ENCODE measurements at regions not wholly inside any gene's neighbourhood (a gene's known extent, or its start where the extent isn't known, plus 50 kb on each side); places are given as distances from the start of the nearest gene placed in this dataset.
"Not testable (repeated sequence)": the region's sequence is repeated elsewhere in the genome, so short reads cannot be mapped to it uniquely, and the experiment has no call there.

GRCh38 chr6:134795001-134795400 is 154.9 kb downstream of the ALDH8A1 start:
- H3K27me3 ChIP-seq (ENCODE audit: control insufficient read depth in 2 of 2, insufficient read depth in 2 of 2, low read length in 2 of 2): no peaks in the 10 kb centered on the region
- H3K36me3 Mint-ChIP-seq: peaks cover 0 to 21% (median 9%) of the 10 kb centered on the region in 5 donors
- H3K27me3 Mint-ChIP-seq: peaks cover 0 to 17% (median 5%) of the 10 kb centered on the region in 5 donors
- H3K4me3 Mint-ChIP-seq: no peak overlapping the region
- ATAC-seq (no peak), DNase-seq (no peak)
- ChIA-PET POLR2A (no interaction called here), CTCF (no interaction called here)
- no peak overlapping the region for H3K27ac ChIP-seq (ENCODE audit: low read depth, low read length)
- no peaks in the 10 kb centered on the region for H3K4me1 ChIP-seq (ENCODE audit: control insufficient read depth in 2 of 2, insufficient read depth in 2 of 2, low read length in 2 of 2)
- intact Hi-C loops (cut with micrococcal nuclease): no loop called here
- no peaks in the 10 kb centered on the region for H3K36me3 ChIP-seq (ENCODE audit: control insufficient read depth in 2 of 3, insufficient read depth in 3 of 3, low read length in 3 of 3)
- H3K4me1 Mint-ChIP-seq: no peaks in the 10 kb centered on the region
- H3K9me3 ChIP-seq (ENCODE audit: control insufficient read depth in 2 of 3, low read length in 3 of 3): peaks cover 0 to 14% (median 0%) of the 10 kb centered on the region in 3 experiments
- peaks cover 14 to 34% (median 19%) of the 10 kb centered on the region in 11 donors for H3K9me3 Mint-ChIP-seq
- no peak overlapping the region for H3K27ac Mint-ChIP-seq
- H3K4me3 ChIP-seq (ENCODE audit: low read length): no peak overlapping the region

GRCh38 chr6:134791243-134791843 is 158.6 kb downstream of the ALDH8A1 start:
- POLR2A ChIA-PET; H3K36me3 ChIP-seq (ENCODE audit: control insufficient read depth in 2 of 3, insufficient read depth in 3 of 3, low read length in 3 of 3); ATAC-seq; H3K4me3 ChIP-seq (ENCODE audit: low read length); H3K27ac Mint-ChIP-seq; DNase-seq; H3K27me3 ChIP-seq (ENCODE audit: control insufficient read depth in 2 of 2, insufficient read depth in 2 of 2, low read length in 2 of 2); intact Hi-C loops (cut with micrococcal nuclease); H3K4me1 ChIP-seq (ENCODE audit: control insufficient read depth in 2 of 2, insufficient read depth in 2 of 2, low read length in 2 of 2); CTCF ChIA-PET; H3K4me1 Mint-ChIP-seq; H3K4me3 Mint-ChIP-seq; H3K27ac ChIP-seq (ENCODE audit: low read depth, low read length): not testable (repeated sequence)
- H3K9me3 ChIP-seq (ENCODE audit: control insufficient read depth in 2 of 3, low read length in 3 of 3): peaks cover 0 to 14% (median 0%) of the 10 kb centered on the region in 3 experiments
- H3K36me3 Mint-ChIP-seq: peaks cover 0 to 21% (median 9%) of the 10 kb centered on the region in 5 donors
- peaks cover 0 to 16% (median 13%) of the 10 kb centered on the region in 5 donors for H3K27me3 Mint-ChIP-seq
- peaks cover 14 to 37% (median 19%) of the 10 kb centered on the region in 11 donors for H3K9me3 Mint-ChIP-seq

GRCh38 chr6:134787261-134787877 is 162.5 kb downstream of the ALDH8A1 start:
- ATAC-seq: no peak
- H3K9me3 Mint-ChIP-seq: peaks cover 8 to 26% (median 15%) of the 10 kb centered on the region in 11 donors

GRCh38 chr6:134784336-134784735 is 165.6 kb downstream of the ALDH8A1 start:
- ATAC-seq: no peak
- H3K27me3 Mint-ChIP-seq: peaks cover 0 to 12% (median 6%) of the 10 kb centered on the region in 5 donors
- H3K9me3 ChIP-seq (ENCODE audit: control insufficient read depth in 2 of 3, low read length in 3 of 3): no peaks in the 10 kb centered on the region
- no peaks in the 10 kb centered on the region for H3K4me1 Mint-ChIP-seq
- no peaks in the 10 kb centered on the region for H3K4me1 ChIP-seq (ENCODE audit: control insufficient read depth in 2 of 2, insufficient read depth in 2 of 2, low read length in 2 of 2)
- H3K27me3 ChIP-seq (ENCODE audit: control insufficient read depth in 2 of 2, insufficient read depth in 2 of 2, low read length in 2 of 2): peaks cover 0 to 3% of the 10 kb centered on the region in 2 donors
- no peak overlapping the region for H3K4me3 ChIP-seq (ENCODE audit: low read length)
- H3K27ac Mint-ChIP-seq: no peak overlapping the region
- no peaks in the 10 kb centered on the region for H3K36me3 ChIP-seq (ENCODE audit: control insufficient read depth in 2 of 3, insufficient read depth in 3 of 3, low read length in 3 of 3)
- peaks cover 0 to 4% (median 0%) of the 10 kb centered on the region in 5 donors for H3K36me3 Mint-ChIP-seq
- POLR2A ChIA-PET: no interaction called here
- intact Hi-C loops (cut with micrococcal nuclease): no loop called here
- DNase-seq: no peak
- no peak overlapping the region for H3K27ac ChIP-seq (ENCODE audit: low read depth, low read length)
- H3K9me3 Mint-ChIP-seq: peaks cover 0 to 14% (median 3%) of the 10 kb centered on the region in 11 donors
- H3K4me3 Mint-ChIP-seq: no peak overlapping the region
- CTCF ChIA-PET: no interaction called here

More at GRCh38 chr6:134787261-134787877, 162.5 kb downstream of the ALDH8A1 start:
- intact Hi-C loops (cut with micrococcal nuclease): no loop called here
- Mint-ChIP-seq H3K27me3 (peaks cover 0 to 17% (median 6%) of the 10 kb centered on the region in 5 donors), H3K4me1 (no peaks in the 10 kb centered on the region), H3K27ac (no peak overlapping the region), H3K4me3 (no peak overlapping the region), H3K36me3 (peaks cover 0 to 13% (median 9%) of the 10 kb centered on the region in 5 donors)
- POLR2A ChIA-PET: no interaction called here
- peaks cover 0 to 3% of the 10 kb centered on the region in 2 donors for H3K27me3 ChIP-seq (ENCODE audit: control insufficient read depth in 2 of 2, insufficient read depth in 2 of 2, low read length in 2 of 2)
- no peak for DNase-seq
- H3K4me1 ChIP-seq (ENCODE audit: control insufficient read depth in 2 of 2, insufficient read depth in 2 of 2, low read length in 2 of 2): no peaks in the 10 kb centered on the region
- no peak overlapping the region for H3K27ac ChIP-seq (ENCODE audit: low read depth, low read length)
- no peak overlapping the region for H3K4me3 ChIP-seq (ENCODE audit: low read length)
- CTCF ChIA-PET: no interaction called here
- peaks cover 0 to 14% (median 0%) of the 10 kb centered on the region in 3 experiments for H3K9me3 ChIP-seq (ENCODE audit: control insufficient read depth in 2 of 3, low read length in 3 of 3)
- H3K36me3 ChIP-seq (ENCODE audit: control insufficient read depth in 2 of 3, insufficient read depth in 3 of 3, low read length in 3 of 3): no peaks in the 10 kb centered on the region

GRCh38 chr6:134778431-134778830 is 171.5 kb downstream of the ALDH8A1 start:
- ChIA-PET POLR2A (no interaction called here), CTCF (interaction anchor here (0.6 kb wide), 1 partner anchor 20 kb away, joined by 3 read pairs; no protein-coding TSS in a partner anchor)
- no peaks in the 10 kb centered on the region for H3K4me1 ChIP-seq (ENCODE audit: control insufficient read depth in 2 of 2, insufficient read depth in 2 of 2, low read length in 2 of 2)
- H3K36me3 ChIP-seq (ENCODE audit: control insufficient read depth in 2 of 3, insufficient read depth in 3 of 3, low read length in 3 of 3): no peaks in the 10 kb centered on the region
- DNase-seq (no peak), ATAC-seq (no peak)
- peaks cover 0 to 10% (median 6%) of the 10 kb centered on the region in 5 donors for H3K36me3 Mint-ChIP-seq
- H3K4me3 Mint-ChIP-seq: no peak overlapping the region
- H3K27ac Mint-ChIP-seq: no peak overlapping the region
- peaks cover 5 to 40% (median 11%) of the 10 kb centered on the region in 11 donors for H3K9me3 Mint-ChIP-seq
- no peaks in the 10 kb centered on the region for H3K4me1 Mint-ChIP-seq
- no peaks in the 10 kb centered on the region for H3K27me3 ChIP-seq (ENCODE audit: control insufficient read depth in 2 of 2, insufficient read depth in 2 of 2, low read length in 2 of 2)
- no peaks in the 10 kb centered on the region for H3K9me3 ChIP-seq (ENCODE audit: control insufficient read depth in 2 of 3, low read length in 3 of 3)
- intact Hi-C loops (cut with micrococcal nuclease): no loop called here
- peaks cover 0 to 23% (median 0%) of the 10 kb centered on the region in 5 donors for H3K27me3 Mint-ChIP-seq
- H3K27ac ChIP-seq (ENCODE audit: low read depth, low read length): no peak overlapping the region
- H3K4me3 ChIP-seq (ENCODE audit: low read length): no peak overlapping the region

- Mint-ChIP-seq H3K4me1 (no peaks in the 10 kb centered on the region), H3K27me3 (peaks cover 0 to 23% (median 4%) of the 10 kb centered on the region in 5 donors), H3K36me3 (peaks cover 0 to 10% (median 3%) of the 10 kb centered on the region in 5 donors), H3K4me3 (no peak overlapping the region), H3K9me3 (peaks cover 4 to 27% (median 11%) of the 10 kb centered on the region in 11 donors), H3K27ac (no peak overlapping the region)
- no peaks in the 10 kb centered on the region for H3K36me3 ChIP-seq (ENCODE audit: control insufficient read depth in 2 of 3, insufficient read depth in 3 of 3, low read length in 3 of 3)
- no peak overlapping the region for H3K27ac ChIP-seq (ENCODE audit: low read depth, low read length)
- H3K4me3 ChIP-seq (ENCODE audit: low read length): no peak overlapping the region
- no peaks in the 10 kb centered on the region for H3K9me3 ChIP-seq (ENCODE audit: control insufficient read depth in 2 of 3, low read length in 3 of 3)
- H3K27me3 ChIP-seq (ENCODE audit: control insufficient read depth in 2 of 2, insufficient read depth in 2 of 2, low read length in 2 of 2): no peaks in the 10 kb centered on the region
- ChIA-PET CTCF (no interaction called here), POLR2A (no interaction called here)
- intact Hi-C loops (cut with micrococcal nuclease): no loop called here
- no peak for ATAC-seq
- no peaks in the 10 kb centered on the region for H3K4me1 ChIP-seq (ENCODE audit: control insufficient read depth in 2 of 2, insufficient read depth in 2 of 2, low read length in 2 of 2)
- DNase-seq: no peak
These were observed 175.7 kb downstream of the ALDH8A1 start for GRCh38 chr6:134774201-134774638.
